Uterus (tissue), 2 donors: ENCODE measurements at regions not wholly inside any gene's neighbourhood (a gene's known extent, or its start where the extent isn't known, plus 50 kb on each side); places are given as distances from the start of the nearest gene placed in this dataset.

Experiments
- POLR2A ChIP-seq, 2 donors: fragments of 450-650 bp; IDR thresholded peaks; one replicate each; pipeline ENCODE4 v1.6.1; 2016; ENCODE audit warnings: antibody characterized with exemption in 2 of 2, mild to moderate bottlenecking in 1 of 2, moderate library complexity in 1 of 2
- TF ChIP-seq, protein P1 (sequence below), 4 experiments: fragments of 200-600 bp in 2 of 4; fragments of 450-650 bp in 2 of 4; sonication (generic) in 2 of 4; IDR thresholded peaks; one replicate each; pipeline ENCODE4 v1.5.1; 2016 to 2019; ENCODE audit warnings: antibody characterized with exemption in 4 of 4, mild to moderate bottlenecking in 2 of 4, moderate library complexity in 1 of 4

DNA sequence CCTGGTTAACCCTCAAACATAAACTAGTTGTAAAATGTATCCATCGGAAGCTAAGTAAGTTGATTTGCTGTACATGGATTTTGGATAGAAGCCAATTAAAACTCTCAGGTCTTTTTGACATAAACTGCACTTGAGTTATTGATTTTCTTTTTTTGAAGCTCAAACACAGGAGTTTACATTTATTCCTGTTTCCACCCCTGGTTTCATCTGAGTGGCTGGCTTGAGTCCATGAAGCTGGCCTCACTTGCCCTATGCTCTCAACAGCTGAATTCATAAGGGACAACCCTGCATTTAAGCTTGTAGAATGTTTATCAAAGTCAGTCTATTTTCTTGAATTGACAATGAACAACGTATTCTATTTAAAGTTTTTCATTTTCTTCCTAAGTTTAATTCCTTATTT lies 58.1 kb upstream of the PLEKHG1 start:
- TF ChIP-seq, protein P1, sequence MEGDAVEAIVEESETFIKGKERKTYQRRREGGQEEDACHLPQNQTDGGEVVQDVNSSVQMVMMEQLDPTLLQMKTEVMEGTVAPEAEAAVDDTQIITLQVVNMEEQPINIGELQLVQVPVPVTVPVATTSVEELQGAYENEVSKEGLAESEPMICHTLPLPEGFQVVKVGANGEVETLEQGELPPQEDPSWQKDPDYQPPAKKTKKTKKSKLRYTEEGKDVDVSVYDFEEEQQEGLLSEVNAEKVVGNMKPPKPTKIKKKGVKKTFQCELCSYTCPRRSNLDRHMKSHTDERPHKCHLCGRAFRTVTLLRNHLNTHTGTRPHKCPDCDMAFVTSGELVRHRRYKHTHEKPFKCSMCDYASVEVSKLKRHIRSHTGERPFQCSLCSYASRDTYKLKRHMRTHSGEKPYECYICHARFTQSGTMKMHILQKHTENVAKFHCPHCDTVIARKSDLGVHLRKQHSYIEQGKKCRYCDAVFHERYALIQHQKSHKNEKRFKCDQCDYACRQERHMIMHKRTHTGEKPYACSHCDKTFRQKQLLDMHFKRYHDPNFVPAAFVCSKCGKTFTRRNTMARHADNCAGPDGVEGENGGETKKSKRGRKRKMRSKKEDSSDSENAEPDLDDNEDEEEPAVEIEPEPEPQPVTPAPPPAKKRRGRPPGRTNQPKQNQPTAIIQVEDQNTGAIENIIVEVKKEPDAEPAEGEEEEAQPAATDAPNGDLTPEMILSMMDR (IDR thresholded peaks at IDR 0.05), result no peak
- TF ChIP-seq POLR2A (IDR thresholded peaks at IDR 0.05), result no peak
